ENCODE measurements at regions not wholly inside any gene's neighbourhood (a gene's known extent, or its start where the extent isn't known, plus 50 kb on each side); places are given as distances from the start of the nearest gene placed in this dataset.

DNA sequence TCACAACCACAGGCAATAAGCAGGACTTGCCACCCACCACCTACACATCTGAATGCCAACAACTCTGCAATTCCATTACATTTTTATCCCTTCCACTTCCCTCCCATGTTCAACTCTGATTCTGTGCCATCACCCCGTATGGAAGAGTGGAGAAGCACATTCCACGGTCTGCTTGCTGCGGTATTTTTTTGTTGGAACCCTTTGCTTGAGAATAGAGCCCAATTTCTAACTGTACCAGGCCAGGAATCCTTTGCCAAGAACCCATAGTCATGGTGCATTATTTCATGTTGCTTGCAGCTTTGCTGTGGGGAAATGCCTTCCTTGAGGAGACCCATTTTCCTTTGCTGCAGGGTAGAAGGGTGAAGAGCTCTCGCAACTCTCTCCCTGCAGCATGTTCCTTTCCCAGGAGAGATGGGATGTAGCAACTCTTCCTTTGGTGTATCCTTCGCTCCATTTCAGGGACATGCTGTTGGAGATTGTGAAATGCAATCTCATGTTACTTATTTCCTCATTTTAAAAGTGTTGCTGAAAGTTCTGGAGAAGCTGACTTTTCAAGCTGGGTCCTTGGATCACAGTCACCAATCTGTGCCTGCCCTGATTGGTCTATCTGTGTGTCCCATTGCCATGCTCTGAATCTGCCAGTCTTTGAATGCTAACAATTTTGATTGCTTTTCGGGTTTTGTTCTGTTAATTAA is 69.8 kb upstream of the STARD13 start:
- TF ChIP-seq, protein P1, sequence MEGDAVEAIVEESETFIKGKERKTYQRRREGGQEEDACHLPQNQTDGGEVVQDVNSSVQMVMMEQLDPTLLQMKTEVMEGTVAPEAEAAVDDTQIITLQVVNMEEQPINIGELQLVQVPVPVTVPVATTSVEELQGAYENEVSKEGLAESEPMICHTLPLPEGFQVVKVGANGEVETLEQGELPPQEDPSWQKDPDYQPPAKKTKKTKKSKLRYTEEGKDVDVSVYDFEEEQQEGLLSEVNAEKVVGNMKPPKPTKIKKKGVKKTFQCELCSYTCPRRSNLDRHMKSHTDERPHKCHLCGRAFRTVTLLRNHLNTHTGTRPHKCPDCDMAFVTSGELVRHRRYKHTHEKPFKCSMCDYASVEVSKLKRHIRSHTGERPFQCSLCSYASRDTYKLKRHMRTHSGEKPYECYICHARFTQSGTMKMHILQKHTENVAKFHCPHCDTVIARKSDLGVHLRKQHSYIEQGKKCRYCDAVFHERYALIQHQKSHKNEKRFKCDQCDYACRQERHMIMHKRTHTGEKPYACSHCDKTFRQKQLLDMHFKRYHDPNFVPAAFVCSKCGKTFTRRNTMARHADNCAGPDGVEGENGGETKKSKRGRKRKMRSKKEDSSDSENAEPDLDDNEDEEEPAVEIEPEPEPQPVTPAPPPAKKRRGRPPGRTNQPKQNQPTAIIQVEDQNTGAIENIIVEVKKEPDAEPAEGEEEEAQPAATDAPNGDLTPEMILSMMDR (conservative IDR thresholded peaks at IDR 0.05; ENCODE audit: low read depth, low read length), result no peak
- TF ChIP-seq EZH2 (IDR thresholded peaks at IDR 0.05; ENCODE audit: borderline replicate concordance, low read depth, low read length, poor library complexity, severe bottlenecking), result no peak
